CD4-positive, alpha-beta T cell treated with Interleukin-12 subunit alpha and Interleukin-12 subunit beta, for 1 hour (primary cell): ENCODE measurements at regions not wholly inside any gene's neighbourhood (a gene's known extent, or its start where the extent isn't known, plus 50 kb on each side); places are given as distances from the start of the nearest gene placed in this dataset.

ENCODE experiments used
- DNase-seq: peaks from one replicate; pipeline ENCODE4 v3.0.0-alpha.2; 2020

DNA sequence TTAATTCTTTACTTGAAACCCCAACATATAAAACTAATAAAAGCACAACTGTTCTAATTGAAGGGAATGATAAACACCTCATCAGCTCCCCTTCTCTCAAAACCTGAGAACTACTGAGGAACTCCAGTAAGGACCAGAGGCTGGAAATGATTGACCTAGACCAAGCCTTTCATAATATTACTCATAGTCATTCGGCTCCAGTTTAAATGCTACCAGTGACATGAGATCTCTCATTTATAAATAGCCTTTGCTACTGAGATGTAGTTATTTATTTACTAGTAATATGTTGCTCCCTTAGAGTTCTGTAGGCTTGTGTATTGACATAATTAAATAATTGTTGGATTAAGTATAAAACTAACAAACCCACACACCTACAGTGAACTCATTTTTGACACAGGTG, 209.8 kb upstream of the PRMT6 start:
- no peak for DNase-seq

- DNase-seq, result no peak
Measured at GRCh38 chr1:106861110-106861509, 195.4 kb upstream of the PRMT6 start.

DNA sequence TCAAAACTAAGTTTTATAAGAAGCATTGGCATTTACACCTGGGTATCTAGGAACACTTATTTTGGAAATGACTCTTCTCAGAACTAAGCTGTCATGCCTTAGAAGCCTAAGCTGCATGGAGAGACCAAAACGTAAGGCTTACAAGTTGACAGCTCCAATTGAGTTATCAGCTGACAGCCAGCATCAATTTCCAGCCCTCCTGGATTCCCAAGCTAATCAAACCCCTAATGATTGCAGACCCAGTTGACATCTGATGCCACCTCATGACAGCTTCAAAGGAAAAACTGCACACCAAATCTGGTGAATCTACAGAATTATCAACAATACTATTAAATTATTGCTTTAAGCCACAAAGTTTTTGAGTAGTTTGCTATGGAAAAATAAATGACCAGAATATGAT, 187.6 kb upstream of the PRMT6 start:
- DNase-seq, result no peak

GRCh38 chr1:106875622-106876021, 180.9 kb upstream of the PRMT6 start:
- no peak for DNase-seq

GRCh38 chr1:106876384-106876783, 180.1 kb upstream of the PRMT6 start:
- no peak for DNase-seq

GRCh38 chr1:106879538-106879937, 176.9 kb upstream of the PRMT6 start:
- no peak for DNase-seq

DNA sequence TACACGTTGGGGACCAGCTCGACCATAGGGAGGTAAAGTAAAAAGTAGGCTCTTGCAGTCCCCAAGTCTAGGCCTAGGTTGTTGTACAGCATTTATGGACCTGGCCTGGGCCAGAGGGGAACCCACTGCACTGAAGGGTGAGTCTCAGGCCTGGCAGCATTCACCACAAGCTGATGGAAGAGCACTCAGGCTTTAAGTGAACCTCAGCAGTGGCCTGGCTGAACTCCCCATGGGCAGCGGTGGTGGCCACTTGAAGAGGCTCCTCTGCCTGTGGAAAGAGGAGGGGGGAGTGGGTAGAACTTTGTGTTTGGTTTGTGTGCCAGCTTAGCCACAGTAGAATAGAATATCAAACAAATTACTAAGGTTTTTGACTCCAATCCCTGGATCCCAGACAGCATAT, 176.2 kb upstream of the PRMT6 start:
- DNase-seq, result no peak

- DNase-seq, result no peak
Measured at GRCh38 chr1:106883208-106883607, 173.3 kb upstream of the PRMT6 start.

DNA sequence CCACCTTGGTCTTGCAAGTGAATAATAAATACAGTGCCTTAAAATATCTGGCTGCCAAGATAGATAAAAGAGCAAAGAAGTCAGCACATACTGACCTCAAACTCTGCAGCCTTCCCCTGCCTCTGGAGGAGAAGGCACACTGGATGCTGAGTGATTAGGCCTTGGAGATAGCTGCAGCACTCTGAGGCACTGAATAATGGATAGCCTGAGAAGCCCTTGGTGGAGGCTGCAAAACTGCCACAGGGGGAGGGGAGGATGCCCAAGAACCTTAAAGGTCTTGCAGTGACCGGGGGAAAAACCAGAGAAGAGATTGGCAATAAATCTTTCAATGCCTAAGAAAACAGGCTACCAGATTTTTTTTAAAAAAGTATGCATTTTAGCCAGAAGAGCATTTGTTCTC, 167.4 kb upstream of the PRMT6 start:
- no peak for DNase-seq

DNA sequence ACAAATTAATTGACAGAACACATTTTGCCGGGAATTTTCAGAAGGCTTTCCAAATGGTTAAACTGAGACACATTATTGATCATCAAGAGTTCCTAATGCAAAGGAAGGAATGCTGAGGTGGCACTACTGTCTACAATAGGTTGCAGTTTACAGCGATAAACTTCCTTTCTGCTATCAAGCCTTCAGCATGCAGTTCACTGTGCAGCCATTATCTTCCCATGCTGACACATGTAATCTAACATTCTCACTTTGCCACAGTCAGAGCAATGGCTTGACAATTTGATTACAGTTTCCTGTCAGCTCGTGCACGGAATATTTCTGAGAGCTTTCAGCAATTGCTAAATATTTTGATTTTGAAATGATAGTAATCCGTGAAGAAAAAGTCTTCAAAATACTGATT, 166.9 kb upstream of the PRMT6 start:
- DNase-seq, result no peak

DNA sequence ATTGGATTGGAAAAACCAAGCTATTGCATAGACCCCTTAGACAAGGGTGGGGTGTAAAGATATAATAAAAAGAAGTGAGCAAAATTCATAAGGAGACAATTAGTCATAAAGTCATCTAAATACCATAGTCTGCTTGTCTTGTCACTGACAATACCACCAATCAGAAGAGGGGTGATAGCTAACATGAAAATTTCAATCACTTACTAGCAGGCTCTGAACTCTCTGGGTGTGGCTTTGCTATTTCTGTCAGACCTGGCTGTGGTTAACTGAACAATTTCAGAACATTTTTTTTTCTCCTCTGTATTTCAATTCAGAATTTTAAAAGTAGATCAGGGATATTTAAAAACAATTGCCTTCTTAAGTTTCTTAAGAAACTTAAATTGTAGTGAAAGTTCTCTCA, 158.5 kb upstream of the PRMT6 start:
- no peak for DNase-seq

DNA sequence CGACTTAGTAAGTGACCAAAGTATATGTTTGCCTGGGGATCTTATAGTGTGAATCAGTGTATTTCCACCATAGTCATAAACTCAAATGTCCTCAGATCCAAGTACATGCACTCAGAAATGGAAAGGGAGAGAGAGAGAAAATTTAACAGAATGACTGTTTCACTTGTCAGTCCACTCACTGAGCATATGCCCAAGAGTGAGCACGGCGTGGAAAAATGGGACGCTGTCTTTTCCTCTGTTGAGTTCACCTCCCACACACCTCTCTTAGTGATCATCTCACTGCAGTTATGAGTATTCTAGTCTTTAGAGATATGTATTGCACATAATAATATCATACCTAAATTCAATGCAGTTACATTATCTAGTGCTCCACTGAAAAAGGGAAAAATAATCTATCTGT, 156.8 kb upstream of the PRMT6 start:
- no peak for DNase-seq

DNA sequence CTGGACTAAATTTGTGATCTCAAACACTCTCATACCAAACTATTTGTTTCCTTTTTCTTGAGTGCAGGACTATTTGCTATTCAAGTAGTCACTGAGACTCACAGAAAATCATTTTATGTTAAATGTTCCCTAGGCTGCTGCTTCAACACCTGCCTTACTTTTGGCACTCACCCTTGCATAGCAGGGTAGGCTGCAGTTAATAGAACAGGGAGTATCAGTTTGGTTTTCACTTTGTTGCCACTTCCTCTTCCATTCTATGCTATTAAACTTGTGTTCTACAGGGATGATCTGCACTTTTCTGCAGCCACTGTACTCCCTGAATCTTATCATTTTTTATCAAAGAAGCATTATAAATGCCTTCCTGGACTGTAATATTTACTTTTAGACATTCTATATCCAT, 148.7 kb upstream of the PRMT6 start:
- no peak for DNase-seq

DNA sequence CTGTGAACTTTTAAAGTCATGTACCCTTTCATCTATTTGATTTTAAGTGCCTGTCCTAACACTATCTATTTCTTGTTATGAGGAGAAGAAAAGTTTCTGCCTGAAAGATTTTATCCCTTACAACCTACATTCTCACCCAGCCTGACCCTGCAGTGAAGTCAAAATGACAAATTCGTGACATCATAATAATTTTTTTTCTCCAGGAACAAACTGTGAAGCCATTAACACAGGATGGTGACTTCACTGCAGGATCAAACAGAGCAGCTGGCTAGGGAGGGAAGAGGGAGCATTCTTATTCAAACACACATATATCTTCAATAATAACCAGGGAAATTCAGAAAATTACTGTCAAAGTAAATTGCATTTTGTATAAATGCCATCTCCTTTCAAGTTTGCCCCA, 147.8 kb upstream of the PRMT6 start:
- no peak for DNase-seq

GRCh38 chr1:106910798-106911197, 145.7 kb upstream of the PRMT6 start:
- DNase-seq, result no peak

- DNase-seq, result no peak
Measured at GRCh38 chr1:106912131-106912530, 144.3 kb upstream of the PRMT6 start.

DNA sequence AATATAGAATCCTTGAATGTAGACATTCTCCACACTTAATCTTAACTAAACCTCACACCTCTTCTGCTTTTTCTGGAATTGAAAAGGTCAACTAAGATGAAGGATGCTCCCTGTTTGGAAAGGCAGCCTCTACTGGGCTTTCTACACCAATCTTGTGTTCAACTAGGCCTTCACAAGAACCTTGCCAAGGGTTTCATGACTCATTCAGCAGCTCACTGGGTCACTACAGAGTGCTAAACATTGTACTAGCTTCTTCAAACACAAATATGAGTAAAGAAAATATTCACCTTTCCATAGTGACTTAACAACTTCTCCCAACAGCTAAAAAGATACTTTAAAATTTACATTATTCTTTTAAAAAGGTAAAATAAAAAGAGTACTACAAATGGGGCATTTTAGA, 135.3 kb upstream of the PRMT6 start:
- DNase-seq, result no peak

GRCh38 chr1:106924360-106924759, 132.1 kb upstream of the PRMT6 start:
- no peak for DNase-seq

GRCh38 chr1:106925750-106926149, 130.7 kb upstream of the PRMT6 start:
- no peak for DNase-seq

DNA sequence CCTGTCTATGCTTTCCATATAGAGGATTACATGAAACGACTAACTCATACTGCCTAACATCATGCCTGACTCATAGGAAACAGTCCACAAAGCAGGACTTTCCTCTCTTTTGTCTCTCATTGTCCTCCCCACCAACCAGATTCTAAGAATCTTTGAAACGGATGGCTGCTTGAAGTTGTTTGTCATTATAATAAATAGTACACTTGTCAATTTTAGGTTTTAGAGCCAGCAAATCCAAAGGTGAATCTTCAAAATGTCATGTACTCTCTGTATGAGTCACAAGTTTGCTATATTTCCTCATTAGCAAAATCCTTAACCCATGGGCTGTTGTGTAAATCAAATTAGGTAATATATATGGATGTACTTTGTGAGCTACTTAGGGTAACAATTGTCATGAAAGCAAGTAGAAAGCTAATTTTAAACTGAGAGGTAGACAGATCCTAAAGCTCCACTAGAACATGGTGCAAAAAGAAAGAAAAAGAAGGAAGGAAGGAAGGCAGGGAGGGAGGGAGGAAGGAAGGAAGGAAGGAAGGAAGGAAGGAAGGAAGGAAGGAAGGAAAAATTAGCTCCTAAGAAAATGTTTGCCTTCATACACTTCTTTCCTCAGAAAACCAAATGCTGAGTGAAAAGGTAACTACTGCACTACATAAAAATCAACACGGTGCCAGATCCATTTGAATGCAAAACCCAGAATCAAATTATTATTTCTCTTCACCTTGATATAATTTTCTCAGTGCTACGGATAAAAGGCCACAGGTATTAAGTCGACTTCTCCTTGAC, 129.5 kb upstream of the PRMT6 start:
- no peak for DNase-seq

DNA sequence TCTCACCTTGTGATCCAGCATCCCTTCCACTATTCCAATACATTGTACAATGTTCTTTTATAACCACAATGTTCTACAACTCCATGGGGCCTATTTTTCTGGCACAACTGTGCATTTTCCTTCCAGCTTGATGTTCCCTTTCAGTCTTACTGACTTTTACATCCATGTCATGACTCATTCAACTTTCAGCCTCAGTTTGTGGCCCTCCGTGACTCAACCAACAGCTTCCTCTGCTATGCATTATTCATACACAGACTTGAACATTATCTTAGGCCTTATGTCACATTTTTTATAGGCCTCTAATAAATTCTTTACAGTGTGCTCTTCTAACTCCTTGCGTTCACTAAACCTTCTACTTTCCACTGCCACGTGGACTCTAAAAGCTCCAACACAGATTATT, 119.4 kb upstream of the PRMT6 start:
- DNase-seq, result no peak

DNA sequence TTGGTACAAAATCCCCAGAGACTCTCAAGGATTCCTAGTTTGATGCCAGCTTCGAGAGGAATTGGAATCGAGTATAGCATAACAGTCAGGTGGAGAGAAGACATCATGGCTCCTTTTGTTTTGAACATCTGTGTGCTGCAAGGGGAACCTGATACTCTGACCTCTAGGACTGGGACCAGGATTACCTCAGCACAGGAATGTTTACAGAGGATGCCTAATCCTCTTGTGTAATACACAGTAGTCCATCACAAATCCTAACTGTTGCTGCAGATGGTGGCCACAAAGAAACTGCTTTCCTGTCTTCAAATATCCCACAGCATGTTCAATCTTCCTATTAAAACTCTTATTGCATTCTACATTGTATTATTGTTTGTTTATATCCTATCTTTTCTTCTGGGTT, 111.8 kb upstream of the PRMT6 start:
- no peak for DNase-seq

DNA sequence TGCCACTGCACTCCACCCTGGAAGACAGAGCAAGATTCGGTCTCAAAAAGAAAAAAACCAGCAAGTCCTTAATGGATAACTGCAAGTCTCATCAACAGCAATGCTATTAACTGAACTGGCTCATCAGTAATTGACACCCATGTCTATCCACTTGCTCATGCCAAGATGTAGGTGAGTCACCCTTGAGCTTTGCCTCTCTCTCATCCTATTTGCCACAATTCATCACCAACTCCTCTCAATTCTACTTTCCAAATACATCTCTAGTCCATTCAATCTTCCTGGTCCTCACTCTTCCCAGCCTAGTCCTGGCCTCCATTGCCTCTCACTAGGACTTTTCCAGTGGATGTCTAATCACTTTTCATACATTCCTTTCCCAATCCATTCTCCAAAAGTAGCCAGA, 103.7 kb upstream of the PRMT6 start:
- no peak for DNase-seq

GRCh38 chr1:106954661-106955229, 101.7 kb upstream of the PRMT6 start:
- DNase-seq, result no peak

DNA sequence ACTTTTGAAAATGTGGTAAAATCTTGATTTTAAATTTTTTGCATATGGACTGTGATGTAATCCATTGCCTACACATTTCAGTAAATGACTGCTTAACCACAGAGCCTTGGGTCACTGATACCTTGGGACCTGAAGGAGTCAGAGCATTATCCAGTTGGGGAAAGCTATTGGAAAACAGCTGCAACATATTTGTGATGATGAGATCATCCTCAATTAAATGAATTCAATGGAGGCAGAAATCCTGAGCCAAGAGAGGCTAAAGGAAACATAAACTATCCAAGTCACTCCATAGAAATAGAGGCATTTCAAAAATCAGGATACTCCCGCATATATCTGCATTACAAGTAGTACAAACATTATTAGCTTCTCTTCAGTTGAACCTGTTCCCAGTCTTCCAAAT, 99.8 kb upstream of the PRMT6 start:
- no peak for DNase-seq
